ENCODE measurements at regions not wholly inside any gene's neighbourhood (a gene's known extent, or its start where the extent isn't known, plus 50 kb on each side); places are given as distances from the start of the nearest gene placed in this dataset.
"Not testable (repeated sequence)": the region's sequence is repeated elsewhere in the genome, so short reads cannot be mapped to it uniquely, and the experiment has no call there.

DNA sequence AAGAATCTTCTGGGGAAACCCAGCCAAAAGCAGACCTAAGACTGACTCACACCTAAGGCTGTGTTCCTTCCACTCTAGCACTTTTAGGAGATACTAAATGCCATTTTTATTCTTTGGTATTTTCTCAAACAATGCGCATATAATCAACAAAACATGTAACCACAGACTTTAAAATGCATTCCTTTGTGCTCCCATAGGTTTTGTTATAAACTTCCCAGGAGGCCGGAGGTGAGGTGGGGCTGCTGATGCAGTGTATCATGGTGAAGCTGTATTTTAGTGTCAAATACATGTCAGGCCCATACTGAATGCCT is 155.2 kb downstream of the BTBD3 start:
- no peak for DNase-seq

DNA sequence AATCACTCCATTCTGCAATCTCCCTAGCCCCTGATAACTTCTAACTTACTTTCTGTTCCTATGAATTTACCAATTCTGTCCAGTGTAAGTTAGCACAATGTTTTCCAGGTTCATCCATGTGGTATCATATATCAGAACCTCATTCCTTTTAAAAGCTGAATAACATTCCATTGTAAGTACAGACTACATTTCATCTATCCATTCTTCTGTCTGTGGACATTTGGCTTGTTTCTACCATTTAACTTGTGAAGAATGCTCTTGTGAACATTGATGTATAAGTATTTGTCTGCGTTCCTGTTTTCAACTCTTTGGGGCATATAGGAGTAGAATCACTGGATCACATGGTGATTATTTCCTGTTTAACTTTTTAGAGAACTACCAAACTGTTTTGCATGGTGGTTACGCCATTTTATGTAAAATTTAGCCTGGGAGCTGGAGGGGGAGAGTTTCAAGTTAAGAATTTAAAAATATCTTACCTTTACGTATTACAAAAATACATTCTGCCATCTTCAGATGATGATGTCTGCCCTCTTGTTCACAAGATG is 156.5 kb downstream of the BTBD3 start:
- DNase-seq: no peak

DNA sequence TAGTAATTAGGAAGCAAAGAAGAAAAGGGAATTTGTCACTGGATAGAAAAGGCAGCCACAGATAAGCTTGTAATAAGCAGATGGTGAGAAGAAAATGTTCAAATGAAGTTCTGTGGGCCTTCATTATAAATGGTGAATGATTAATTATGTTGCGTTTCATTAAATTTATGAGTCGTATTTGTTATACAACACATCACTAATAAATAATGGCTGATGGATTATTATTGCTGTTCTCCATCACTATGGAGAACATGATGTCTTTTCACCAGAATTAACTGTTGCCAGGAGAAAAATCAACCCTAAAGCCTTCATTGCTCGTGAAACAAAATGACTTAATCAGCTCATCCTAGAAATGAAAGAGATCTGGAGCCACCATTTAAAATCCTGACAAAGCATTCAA is 158.5 kb downstream of the BTBD3 start:
- DNase-seq: no peak

DNA sequence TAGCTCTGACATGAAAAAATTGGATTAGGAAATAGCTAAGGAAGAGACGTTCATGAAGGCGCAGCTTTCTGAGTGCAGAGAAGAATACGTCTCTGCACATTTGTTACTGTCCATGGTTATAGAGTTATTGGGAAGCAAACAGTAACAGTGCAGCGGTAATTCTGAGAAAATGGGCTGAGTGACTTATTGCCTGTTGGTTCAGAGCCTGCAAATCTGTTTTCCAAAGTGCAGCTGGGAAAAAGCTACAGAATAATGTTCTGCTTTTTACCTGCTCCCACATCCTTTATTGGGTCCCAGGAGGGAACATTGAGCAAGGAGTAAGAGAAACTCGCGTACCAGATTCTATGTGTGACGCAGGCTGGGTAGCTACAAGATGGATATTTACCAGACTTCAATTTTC is 160.2 kb downstream of the BTBD3 start:
- DNase-seq: no peak

DNA sequence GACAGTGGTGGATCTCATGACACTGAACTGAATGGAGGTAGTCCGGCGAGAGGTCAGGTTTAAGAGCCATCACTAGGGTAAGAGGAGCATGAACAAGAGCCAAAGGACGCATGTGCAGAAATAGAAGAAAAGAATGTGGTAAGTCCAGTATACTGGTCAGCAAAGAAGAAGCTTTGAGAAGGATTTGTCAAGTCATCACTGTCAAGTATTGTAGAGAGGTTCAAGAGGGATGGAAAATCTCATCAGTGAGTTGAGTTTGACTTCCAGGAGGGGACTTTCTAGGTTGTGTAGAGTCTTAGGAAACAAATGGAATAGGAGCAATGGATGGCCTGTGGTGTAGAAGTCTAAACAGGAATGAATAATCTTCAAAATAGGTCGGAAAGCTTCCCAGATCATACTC is 161.8 kb downstream of the BTBD3 start:
- no peak for DNase-seq

DNA sequence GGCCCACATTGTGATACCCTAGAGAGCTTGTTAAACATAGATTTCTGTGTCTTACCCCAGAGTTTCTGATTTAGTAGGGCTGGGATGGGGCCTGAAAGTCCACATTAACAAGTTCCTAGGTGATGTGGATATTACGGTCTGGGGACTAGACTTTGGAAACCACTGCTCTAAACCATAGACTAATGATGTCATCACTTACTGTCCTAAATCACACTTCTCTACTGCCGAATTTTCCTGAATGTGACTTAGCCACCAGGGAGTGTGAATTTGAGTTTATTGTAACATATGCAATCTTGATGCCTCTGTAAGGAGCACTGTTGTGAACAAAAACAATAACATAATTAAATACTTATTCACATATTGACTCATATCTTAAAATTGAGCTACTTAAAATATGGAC is 165.6 kb downstream of the BTBD3 start:
- DNase-seq: no peak

DNA sequence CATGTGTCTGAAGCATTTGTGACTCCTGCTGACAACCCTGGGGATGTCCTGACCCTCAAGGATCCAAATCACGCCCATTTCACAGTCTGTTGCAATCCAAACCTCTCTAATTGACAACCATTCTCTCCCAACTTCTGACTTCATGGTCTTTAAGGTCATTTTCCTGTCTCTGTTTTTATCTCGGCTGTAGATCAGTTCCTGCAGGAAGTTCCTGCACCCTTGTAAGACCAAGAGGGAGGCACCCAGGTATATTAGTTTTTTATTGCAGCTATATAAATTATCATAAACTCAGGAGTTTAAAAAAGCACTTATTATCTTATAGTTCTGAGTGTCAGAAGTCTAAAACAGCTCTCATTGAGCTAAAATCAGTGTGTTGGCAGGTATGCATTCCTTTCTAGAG is 166.8 kb downstream of the BTBD3 start:
- DNase-seq: no peak

DNA sequence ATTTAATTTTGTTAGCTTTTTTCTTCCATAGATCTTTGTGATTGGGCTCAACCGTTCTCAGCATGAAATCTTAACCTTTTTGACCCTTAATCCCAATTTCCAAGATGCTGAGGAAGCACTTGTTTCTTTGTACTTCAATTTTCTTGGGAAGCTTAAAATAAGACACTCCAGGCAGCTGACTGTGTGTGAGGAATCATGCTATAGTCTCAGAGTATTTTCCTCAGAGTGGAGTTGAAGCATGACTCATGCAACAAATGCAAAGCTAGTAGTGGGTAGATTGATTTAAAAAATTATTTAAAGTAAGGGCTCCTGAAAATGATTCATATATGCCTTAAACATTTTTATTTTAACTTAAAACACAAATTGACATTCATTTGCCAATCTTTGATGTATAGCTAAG is 168.7 kb downstream of the BTBD3 start:
- DNase-seq: no peak

DNA sequence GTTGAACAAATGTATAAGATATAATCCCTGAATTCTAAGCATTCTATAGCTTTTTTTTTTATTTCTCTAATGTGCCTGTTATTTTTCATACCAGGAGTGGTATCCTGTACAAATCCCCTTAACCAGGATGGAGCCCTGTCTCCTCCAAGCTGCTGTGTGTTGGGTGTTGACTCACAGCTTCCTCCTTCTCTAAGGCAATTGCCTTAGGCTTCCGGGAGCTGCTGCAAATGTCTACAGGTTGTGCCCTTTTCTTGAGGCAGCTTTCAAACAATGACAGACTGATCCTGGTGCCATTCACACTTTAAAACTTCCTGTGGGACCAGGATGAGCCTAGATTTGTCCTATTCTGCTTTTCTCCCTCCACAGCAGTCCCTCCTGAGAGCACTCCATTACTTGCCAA is 173.2 kb downstream of the BTBD3 start:
- no peak for DNase-seq

DNA sequence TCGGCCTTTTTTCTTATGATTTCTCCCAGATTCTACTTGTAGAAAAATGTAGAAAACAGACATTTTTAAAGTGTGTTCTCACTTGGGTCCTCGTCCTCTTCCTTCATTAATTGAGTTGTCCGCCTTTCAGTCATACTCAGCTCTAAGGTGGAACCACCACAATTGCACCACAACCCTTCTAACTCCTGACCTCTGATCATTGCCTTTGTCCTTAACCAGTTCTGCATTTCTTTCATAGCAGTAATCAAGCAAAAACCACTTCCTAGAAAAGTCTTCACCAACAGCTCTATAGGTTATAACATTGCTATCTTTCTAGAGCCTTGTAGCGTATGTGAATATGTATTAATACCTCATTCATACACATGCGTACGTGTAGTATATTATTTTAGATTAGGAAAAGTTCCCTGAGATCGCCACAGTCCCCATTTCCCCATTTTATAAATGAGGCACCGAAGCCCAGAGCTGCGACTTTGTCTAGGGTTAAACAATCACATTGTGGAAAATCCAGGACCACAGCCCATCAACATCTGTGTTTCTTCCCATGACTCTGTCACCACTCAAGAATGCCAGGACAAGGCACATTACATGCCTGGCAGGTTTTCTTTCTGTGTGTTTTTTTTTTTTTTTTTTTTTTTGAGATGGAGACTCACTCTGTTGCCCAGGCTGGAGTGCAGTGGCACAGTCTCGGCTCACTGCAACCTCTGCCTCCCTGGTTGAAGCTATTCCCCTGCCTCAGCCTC is 175.5 kb downstream of the BTBD3 start:
- DNase-seq: no peak

DNA sequence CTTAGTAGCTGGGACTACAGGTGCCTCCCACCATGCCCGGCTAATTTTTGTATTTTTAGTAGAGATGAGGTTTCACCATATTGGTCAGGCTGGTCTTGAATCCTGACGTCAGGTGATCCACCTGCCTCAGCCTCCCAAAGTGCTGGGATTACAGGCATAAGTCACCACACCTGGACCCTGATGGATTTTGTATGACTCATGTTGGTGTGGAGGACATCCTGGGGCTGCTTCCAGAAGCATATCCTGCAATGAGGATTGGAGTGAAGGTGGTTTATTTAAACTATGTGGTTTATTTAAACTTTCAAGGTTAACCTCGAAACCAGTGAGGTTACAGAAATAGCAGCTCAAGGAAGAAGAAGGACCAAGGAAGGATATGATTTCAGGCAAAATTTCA is 176.1 kb downstream of the BTBD3 start:
- DNase-seq: not testable (repeated sequence)

DNA sequence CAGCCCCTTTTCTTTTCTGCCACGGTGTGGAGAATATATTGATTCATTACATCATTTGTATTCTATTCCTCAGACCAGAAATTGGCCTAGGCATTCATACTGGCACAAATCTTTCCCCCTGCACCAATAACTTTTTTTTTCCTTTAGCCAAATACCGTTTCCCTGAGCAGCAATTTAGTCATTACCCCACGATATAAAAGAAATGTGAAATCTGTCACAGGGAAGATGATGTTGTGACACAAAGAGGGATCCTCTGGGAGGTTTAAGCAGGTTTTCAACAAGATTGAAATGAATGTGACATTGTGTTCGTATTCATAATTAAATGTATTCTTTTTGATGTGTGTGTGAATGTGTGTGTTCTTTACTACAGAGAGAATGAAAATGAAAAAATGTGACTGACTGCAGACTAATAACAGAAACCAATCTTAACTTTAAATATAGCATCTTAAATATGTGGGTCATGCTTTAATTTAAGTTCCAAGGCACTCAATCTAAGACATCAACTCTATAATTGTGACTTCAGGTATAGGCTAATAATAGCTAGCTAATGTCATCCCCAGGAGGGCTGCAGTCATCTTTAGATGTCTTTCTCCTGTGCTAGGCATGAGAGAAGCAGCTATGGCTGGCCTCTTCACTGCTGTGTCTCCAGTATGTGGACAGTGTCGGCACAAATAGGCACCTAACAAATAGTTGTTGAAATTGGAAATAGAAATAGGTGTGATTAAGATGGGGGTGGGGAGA is 177.7 kb downstream of the BTBD3 start:
- no peak for DNase-seq

DNA sequence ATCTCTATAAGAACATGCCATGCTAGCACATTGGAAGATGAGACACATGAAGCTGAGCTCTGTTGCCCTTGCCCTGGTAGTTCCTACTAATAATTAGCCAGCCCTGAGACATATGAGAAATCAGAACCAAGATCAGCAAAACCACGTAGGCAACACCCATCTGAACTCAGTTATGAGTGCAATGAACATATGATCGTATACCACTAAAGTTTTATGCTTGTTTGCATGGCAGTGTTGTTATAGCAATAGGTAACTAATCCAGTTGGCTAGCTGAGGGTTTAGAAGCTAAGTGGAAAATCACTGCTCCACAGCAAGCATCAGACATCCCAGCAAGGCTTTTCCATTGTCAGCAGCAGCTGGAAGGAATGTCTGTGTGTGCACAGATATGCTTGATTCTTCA is 180.7 kb downstream of the BTBD3 start:
- DNase-seq: no peak

DNA sequence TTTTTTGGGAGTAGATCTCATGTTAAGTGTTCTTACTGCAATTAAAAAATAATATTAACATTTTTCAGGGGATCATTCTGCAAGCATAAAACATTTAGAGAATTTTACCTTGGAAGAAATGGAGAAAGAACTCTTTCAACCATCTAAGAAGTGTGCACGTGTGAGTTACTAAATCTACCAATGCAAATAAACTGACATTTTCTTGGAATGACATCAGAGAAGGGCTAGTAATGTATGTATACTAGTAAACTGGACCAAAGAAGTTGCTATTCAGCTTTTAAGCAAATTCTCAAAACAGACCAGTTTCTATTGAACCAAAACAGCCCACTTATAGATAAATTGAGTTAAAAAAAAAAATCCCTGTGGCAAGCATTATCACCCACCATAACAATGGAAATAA is 191.2 kb downstream of the BTBD3 start:
- no peak for DNase-seq

DNA sequence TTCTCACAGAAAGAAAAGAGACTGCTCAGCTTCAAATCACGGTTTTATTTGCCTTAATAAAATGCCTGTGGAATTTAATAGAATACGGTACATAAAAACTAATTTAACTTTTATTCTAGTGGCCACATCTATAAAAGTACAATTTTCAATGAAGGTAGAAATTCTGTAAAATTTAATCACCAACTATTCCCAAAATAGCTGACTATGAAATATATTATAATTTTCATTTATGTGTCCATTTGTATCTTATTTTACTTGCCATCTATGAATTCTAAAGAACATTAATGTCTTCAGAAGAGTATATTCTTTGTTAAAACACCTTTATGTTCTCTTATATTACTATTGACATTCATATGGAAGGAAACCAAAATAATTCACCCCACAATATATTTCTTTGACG is 192.6 kb downstream of the BTBD3 start:
- DNase-seq: no peak

DNA sequence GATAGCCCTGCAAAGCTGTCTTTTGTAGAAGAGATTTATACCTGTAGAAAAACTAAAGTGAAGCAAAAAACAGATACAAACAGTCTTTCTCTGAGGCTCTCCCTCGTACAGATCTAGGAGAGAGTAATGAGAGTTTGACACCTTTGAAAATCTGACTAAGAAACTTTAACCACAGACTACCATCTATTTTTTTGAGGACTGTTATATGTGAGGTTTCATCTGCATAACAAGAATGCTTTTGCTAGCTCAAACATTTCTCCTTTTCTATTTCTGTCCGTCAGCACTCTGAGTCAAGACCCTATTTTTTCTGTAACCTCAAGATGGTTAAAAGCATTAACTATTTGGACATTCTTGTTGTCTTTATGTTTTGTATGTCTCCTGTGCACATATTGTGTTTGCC is 193.0 kb downstream of the BTBD3 start:
- no peak for DNase-seq

DNA sequence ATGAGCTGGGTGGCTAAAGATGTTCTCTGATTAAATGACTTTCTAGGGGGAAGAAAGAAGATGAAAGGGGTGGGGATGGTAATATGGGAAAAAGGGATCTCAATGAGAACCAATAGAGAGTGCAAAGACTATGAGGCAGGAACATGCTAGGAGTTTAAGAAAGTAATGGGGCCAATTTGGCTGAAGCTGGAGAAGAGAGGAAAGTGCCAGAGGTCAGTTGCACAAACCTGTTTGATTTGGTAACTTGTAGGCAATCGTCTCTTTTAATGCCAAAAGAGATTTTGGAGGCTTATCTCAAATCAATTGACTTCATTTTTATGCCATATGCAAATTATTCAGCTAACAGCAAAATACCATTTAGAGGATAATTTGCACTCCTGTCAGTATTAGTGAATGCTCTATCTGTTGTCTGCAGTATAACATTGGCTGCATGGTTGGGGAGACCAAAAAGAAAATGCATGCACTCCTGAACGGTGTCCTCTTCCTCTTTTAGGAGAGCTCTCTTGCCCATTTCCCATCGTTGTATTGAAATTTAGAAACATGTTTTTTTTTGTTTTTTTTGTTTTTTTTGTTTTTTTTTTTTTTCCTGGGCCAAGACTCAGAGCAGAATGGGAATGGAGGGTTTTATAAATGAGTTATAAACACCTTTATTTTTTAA is 193.9 kb downstream of the BTBD3 start:
- DNase-seq: no peak

DNA sequence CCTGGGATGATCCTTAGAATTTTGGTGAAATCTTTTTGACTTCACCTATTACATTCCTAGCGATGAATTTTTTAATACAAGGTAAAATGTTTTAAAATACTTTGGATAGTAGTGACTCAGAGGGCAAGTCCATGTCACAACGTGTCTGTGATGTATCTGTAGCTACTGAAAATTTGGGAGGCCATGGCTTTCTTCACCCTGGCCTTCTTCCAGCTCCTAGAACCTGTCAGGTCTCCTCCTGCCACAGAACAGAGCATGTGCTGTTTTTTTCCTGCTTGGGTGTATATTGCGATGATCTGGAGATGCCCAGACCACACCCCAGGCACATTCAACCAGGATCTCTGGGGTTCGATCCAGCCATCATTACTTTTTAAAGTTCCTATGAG is 194.4 kb downstream of the BTBD3 start:
- DNase-seq: no peak

DNA sequence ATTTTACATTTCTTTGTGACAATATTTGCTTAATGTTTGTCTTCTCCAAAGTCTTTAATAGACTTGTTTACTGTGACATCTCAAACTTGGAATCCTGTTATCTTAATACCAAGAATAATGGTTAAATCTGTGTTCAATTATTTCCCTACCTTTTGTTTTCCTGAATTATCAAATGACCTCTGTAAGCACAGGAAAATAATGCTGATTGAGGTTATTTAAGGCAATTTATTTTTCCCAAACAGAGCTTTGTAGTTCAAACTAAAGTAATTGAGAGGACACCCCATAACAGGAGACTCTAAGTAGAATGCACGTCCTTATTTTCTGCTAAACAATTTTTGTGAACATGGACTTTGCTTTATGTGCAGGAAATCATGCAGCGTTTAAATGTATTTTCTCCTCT is 195.0 kb downstream of the BTBD3 start:
- DNase-seq: no peak

DNA sequence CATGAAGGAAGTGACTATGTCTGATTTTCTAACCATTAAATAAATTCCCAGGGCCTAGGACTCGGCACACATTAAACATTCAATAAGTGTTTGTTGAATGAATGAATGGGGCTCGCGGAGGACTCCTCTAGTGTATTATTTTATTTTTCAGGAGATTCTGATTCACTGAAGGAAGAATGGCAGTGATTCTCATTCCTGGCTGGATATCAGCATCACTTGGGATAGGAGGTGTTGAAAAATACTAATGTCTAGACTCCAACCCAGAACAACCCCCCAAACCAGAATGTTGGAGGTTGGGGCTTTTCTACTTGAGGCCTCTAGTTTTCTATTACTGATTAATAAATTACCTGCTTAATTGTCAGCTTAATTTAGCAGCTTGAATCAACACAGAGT is 195.4 kb downstream of the BTBD3 start:
- no peak for DNase-seq

DNA sequence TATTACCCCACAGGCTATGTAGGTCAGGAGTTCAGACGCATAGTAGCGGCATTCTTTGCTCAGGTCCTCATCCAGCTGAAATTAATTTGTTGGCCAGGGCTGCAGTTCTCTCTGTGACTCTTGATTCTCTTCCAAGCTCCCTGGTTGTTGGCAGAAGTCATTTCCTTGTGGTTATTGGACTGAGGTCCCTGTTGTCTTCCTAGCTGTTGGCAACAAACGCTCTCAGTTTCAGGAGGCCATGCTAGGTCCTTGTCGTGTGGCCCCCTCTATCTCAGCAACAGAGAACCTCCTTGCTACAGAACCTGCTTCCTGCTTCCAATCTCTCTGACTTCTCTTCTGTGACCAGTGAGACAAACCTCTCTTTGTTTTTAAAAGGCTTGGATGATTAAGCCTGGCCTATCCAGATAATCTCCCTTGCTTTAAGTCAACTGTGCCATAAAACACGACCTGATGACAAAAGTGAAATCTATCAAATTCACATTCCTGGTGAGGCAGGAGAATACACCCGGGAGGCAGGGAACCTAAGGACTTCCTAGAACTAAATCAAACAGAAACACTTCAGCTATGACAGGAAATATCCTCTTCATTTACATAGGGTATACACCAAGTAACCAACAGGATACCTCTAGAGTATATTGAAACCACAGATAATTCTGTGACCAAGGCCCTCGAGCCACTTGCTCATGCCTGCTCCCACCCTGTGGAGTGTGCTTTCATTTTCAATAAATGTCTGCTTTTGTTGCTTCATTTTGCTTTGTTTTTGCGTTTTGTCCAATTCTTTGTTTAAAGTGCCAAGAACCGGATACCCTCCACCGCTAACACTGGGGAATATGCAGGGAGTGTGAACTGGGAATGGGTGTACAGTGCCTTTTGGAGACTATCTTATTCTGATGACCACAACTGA is 196.0 kb downstream of the BTBD3 start:
- peak; percentile 20 for DNase-seq

DNA sequence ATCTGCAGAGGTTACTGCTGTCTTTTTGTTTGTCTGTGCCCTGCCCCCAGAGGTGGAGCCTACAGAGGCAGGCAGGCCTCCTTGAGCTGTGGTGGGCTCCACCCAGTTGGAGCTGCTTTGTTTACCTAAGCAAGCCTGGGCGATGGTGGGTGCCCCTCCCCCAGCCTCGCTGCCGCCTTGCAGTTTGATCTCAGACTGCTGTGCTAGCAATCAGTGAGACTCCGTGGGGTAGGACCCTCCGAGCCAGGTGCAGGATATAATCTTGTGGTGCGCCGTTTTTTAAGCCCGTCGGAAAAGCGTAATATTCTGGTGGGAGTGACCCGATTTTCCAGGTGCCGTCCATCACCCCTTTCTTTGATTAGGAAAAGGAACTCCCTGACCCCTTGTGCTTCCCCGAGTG is 211.4 kb downstream of the BTBD3 start:
- DNase-seq: not testable (repeated sequence)

DNA sequence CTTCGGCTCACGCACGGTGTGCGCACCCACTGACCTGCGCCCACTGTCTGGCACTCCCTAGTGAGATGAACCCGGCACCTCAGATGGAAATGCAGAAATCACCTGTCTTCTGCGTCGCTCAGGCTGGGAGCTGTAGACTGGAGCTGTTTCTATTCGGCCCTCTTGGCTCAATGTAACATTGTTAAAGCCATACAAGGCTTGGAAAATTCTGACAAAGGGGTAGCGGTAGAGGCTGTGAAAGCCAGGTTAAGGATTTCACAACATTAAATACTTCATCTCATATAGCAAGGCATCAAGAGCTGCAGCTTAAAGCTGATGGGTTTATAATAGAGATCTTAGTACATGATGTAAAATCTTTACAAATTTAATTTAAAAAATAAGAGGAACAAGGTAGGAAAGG is 211.8 kb downstream of the BTBD3 start:
- DNase-seq: not testable (repeated sequence)

Measured in NCI-H510A treated with DMSO at 0.1 percent for 48 hours (cell line).